Right cardiac atrium (tissue), 5 donors: ENCODE measurements at regions not wholly inside any gene's neighbourhood (a gene's known extent, or its start where the extent isn't known, plus 50 kb on each side); places are given as distances from the start of the nearest gene placed in this dataset.
A peak's percentile ranks its signal among the peaks of the same experiment; 100 is the strongest.

Source experiments
- ATAC-seq, 2 donors: fragments of 200-7000 bp; cut with Tn5 transposase; one replicate each; pipeline versions ENCODE4 v1.8.0 to v1.9.1; 2020; ENCODE audit warnings: moderate library complexity in 2 of 2, mild to moderate bottlenecking in 1 of 2
- DNase-seq, 3 donors: peaks; one replicate each; pipeline ENCODE4 v3.0.0-alpha.2; 2020
- H3K27ac ChIP-seq: one replicate; pipeline ENCODE4 v1.5.1; 2013; ENCODE audit warnings: mild to moderate bottlenecking, low read length, control low read depth, moderate library complexity
- H3K27me3 ChIP-seq: one replicate; pipeline ENCODE4 v1.6.1; 2013; ENCODE audit not compliant: control insufficient read depth, insufficient read depth
- H3K4me1 ChIP-seq: one replicate; pipeline ENCODE4 v1.6.1; 2013; ENCODE audit warnings: low read length; ENCODE audit not compliant: control insufficient read depth, insufficient read depth
- H3K4me3 ChIP-seq: one replicate; pipeline ENCODE4 v1.5.1; 2013; ENCODE audit warnings: low read length, control low read depth
- H3K9me3 ChIP-seq: one replicate; pipeline ENCODE4 v1.6.1; 2013; ENCODE audit warnings: low read length; ENCODE audit not compliant: control insufficient read depth
- whole genome bisulfite sequencing: extraction: QIAGEN DNeasy Blood & Tissue Kit; methylation state at CpG from one replicate; pipeline ENCODE4 v1.1.7; 2013; 5-methylcytosine and 5-hydroxymethylcytosine counted together
- intact Hi-C, 4 donors: fragments of 100-400 bp; cut with DNase I; formaldehyde crosslinking; loops; one replicate each; pipeline versions ENCODE4 v1.11.0 to v1.14.0; 2022 to 2023
- donor health status: healthy with polysubstance abuse.
- donor health status: DM: no; HTN: yes; CAD: no.
- donor health status: DM: no; HTN: no; CAD: no.
- donor health status: DM: no; HTN: yes; CAD: no; lungs with severe emphysema.
- donor health status: DM: yes; HTN: yes; CAD: no.

GRCh38 chr5:167721926-167722440, 569.5 kb upstream of the WWC1 start:
- H3K4me3 ChIP-seq = no peak overlapping the region
- no peaks in the 10 kb centered on the region for H3K27me3 ChIP-seq
- intact Hi-C loops = loop anchor here in 2 of 4 donors (5.0 to 10.0 kb wide), 2 partner anchors 323 to 500 kb away; no protein-coding TSS in a partner anchor
- H3K9me3 ChIP-seq = no peaks in the 10 kb centered on the region
- no peak for DNase-seq
- 65% methylated on average over 3 of the region's 3 CpGs for WGBS
- H3K27ac ChIP-seq = no peak overlapping the region
- ATAC-seq = no peak
- H3K4me1 ChIP-seq = no peaks in the 10 kb centered on the region

GRCh38 chr5:167723254-167723871, 568.1 kb upstream of the WWC1 start:
- H3K4me3 ChIP-seq = no peak overlapping the region
- H3K9me3 ChIP-seq = no peaks in the 10 kb centered on the region
- no peaks in the 10 kb centered on the region for H3K27me3 ChIP-seq
- 23% methylated on average over 9 of the region's 9 CpGs for WGBS
- no peaks in the 10 kb centered on the region for H3K4me1 ChIP-seq
- no peak overlapping the region for H3K27ac ChIP-seq
- DNase-seq (peak; percentile 61 to 87 (median 75)), ATAC-seq (peak; percentile 74 to 90)
- intact Hi-C loops = loop anchor here in 2 of 4 donors (5.0 to 10.0 kb wide), 2 partner anchors 321 to 499 kb away; no protein-coding TSS in a partner anchor

- intact Hi-C loops = loop anchor here in 1 of 4 donors (10.0 kb wide), 1 partner anchor 320 kb away; no protein-coding TSS in a partner anchor
- Histone ChIP-seq H3K4me3 (no peak overlapping the region), H3K27ac (no peak overlapping the region), H3K4me1 (no peaks in the 10 kb centered on the region), H3K27me3 (no peaks in the 10 kb centered on the region), H3K9me3 (no peaks in the 10 kb centered on the region)
- 71% methylated on average over 2 of the region's 2 CpGs for WGBS
- no peak for ATAC-seq
- no peak for DNase-seq
These were observed 566.2 kb upstream of the WWC1 start for GRCh38 chr5:167725264-167725663.

- Histone ChIP-seq H3K4me1 (no peaks in the 10 kb centered on the region), H3K9me3 (no peaks in the 10 kb centered on the region), H3K27ac (no peak overlapping the region), H3K27me3 (no peaks in the 10 kb centered on the region), H3K4me3 (no peak overlapping the region)
- intact Hi-C loops = loop anchor here in 1 of 4 donors (10.0 kb wide), 1 partner anchor 319 kb away; no protein-coding TSS in a partner anchor
- no peak for DNase-seq
- no peak for ATAC-seq
- WGBS = 96% methylated on average over 7 of the region's 7 CpGs
These were observed 565.7 kb upstream of the WWC1 start for GRCh38 chr5:167725741-167726140.

- ATAC-seq (no peak), DNase-seq (no peak)
- Histone ChIP-seq H3K4me1 (no peaks in the 10 kb centered on the region), H3K27me3 (no peaks in the 10 kb centered on the region), H3K9me3 (no peaks in the 10 kb centered on the region), H3K27ac (no peak overlapping the region), H3K4me3 (no peak overlapping the region)
- WGBS = 68% methylated on average over 2 of the region's 2 CpGs
- intact Hi-C loops = loop anchor here in 1 of 4 donors (10.0 kb wide), 1 partner anchor 318 kb away; no protein-coding TSS in a partner anchor
These were observed 564.8 kb upstream of the WWC1 start for GRCh38 chr5:167726642-167727041.

- H3K9me3 ChIP-seq = no peaks in the 10 kb centered on the region
- intact Hi-C loops = no loop called here
- DNase-seq (no peak), ATAC-seq (no peak)
- H3K27ac ChIP-seq = no peak overlapping the region
- no peak overlapping the region for H3K4me3 ChIP-seq
- H3K4me1 ChIP-seq = no peaks in the 10 kb centered on the region
- H3K27me3 ChIP-seq = no peaks in the 10 kb centered on the region
- WGBS = 58% methylated on average over 3 of the region's 3 CpGs
These were observed 561.3 kb upstream of the WWC1 start for GRCh38 chr5:167730121-167730520.

- Histone ChIP-seq H3K9me3 (no peaks in the 10 kb centered on the region), H3K4me3 (no peak overlapping the region), H3K4me1 (no peaks in the 10 kb centered on the region), H3K27ac (no peak overlapping the region), H3K27me3 (no peaks in the 10 kb centered on the region)
- intact Hi-C loops = no loop called here
- 79% methylated on average over 2 of the region's 2 CpGs for WGBS
- ATAC-seq = no peak
- DNase-seq = no peak
These were observed 560.8 kb upstream of the WWC1 start for GRCh38 chr5:167730656-167731055.

GRCh38 chr5:167731951-167732350, 559.5 kb upstream of the WWC1 start:
- Histone ChIP-seq H3K27me3 (no peaks in the 10 kb centered on the region), H3K27ac (no peak overlapping the region), H3K9me3 (no peaks in the 10 kb centered on the region), H3K4me3 (no peak overlapping the region), H3K4me1 (no peaks in the 10 kb centered on the region)
- WGBS = 97% methylated on average over 1 of the region's 1 CpG
- intact Hi-C loops = no loop called here
- ATAC-seq (no peak), DNase-seq (no peak)

- DNase-seq = no peak
- no peak overlapping the region for H3K4me3 ChIP-seq
- no peaks in the 10 kb centered on the region for H3K27me3 ChIP-seq
- 77% methylated on average over 2 of the region's 2 CpGs for WGBS
- H3K27ac ChIP-seq = no peak overlapping the region
- no peak for ATAC-seq
- H3K4me1 ChIP-seq = no peaks in the 10 kb centered on the region
- no peaks in the 10 kb centered on the region for H3K9me3 ChIP-seq
- intact Hi-C loops = no loop called here
These were observed 558.9 kb upstream of the WWC1 start for GRCh38 chr5:167732499-167732898.

GRCh38 chr5:167736992-167737391, 554.5 kb upstream of the WWC1 start:
- intact Hi-C loops = no loop called here
- no peaks in the 10 kb centered on the region for H3K27me3 ChIP-seq
- ATAC-seq (no peak), DNase-seq (no peak)
- no peak overlapping the region for H3K27ac ChIP-seq
- no peaks in the 10 kb centered on the region for H3K9me3 ChIP-seq
- H3K4me3 ChIP-seq = no peak overlapping the region
- no peaks in the 10 kb centered on the region for H3K4me1 ChIP-seq
- WGBS = 84% methylated on average over 12 of the region's 12 CpGs

GRCh38 chr5:167743695-167744464, 547.6 kb upstream of the WWC1 start:
- H3K4me3 ChIP-seq = no peak overlapping the region
- intact Hi-C loops = no loop called here
- DNase-seq (no peak), ATAC-seq (no peak)
- H3K4me1 ChIP-seq = no peaks in the 10 kb centered on the region
- no peak overlapping the region for H3K27ac ChIP-seq
- 61% methylated on average over 4 of the region's 4 CpGs for WGBS
- no peaks in the 10 kb centered on the region for H3K9me3 ChIP-seq
- no peaks in the 10 kb centered on the region for H3K27me3 ChIP-seq
